ENCODE measurements at regions not wholly inside any gene's neighbourhood (a gene's known extent, or its start where the extent isn't known, plus 50 kb on each side); places are given as distances from the start of the nearest gene placed in this dataset.

DNA sequence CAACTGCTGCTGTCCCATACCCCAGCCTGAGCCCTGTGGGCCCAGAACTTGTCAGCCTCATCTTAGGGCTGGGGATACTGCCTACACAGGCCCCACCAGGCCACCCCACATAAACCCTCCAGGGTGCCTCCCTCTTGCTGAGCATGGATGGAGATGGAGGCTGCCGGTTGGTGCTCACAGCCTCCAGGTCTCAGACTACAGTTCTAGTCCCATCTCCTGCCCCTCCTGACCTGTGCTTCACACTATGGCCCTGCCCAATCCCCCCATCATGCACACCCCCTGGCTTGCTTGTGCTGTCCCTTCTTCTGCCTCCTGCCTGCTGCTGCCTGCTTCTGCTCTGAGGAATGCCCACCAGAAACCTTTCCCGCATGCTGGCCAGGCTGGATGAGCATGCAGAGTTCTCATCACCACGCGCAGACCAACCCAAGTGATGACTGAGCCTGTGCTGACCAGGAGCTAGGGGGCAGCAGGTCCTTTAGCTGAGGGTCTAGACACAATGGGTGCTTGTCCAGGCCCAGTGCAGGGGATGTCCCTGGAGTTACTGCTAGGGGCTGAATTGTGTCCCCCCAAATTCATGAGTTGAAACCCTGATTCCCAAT lies 138.4 kb upstream of the HS6ST1 start:
- no peak for TF ChIP-seq CTCF (IDR thresholded peaks at IDR 0.05; ENCODE audit: insufficient read depth, low read length)
- DNase-seq (ENCODE audit: low read depth) = no peak
- H3K4me3 ChIP-seq (ENCODE audit: low read depth, low read length) = no peak overlapping the region

- H3K4me3 ChIP-seq (ENCODE audit: low read depth, low read length) = no peak overlapping the region
- no peak for TF ChIP-seq CTCF (IDR thresholded peaks at IDR 0.05; ENCODE audit: insufficient read depth, low read length)
- DNase-seq (ENCODE audit: low read depth) = no peak
These were observed 139.0 kb upstream of the HS6ST1 start for GRCh38 chr2:128457716-128458115.

GRCh38 chr2:128458505-128458904 lies 139.8 kb upstream of the HS6ST1 start:
- DNase-seq (ENCODE audit: low read depth) = no peak
- H3K4me3 ChIP-seq (ENCODE audit: low read depth, low read length) = no peak overlapping the region
- TF ChIP-seq CTCF (IDR thresholded peaks at IDR 0.05; ENCODE audit: insufficient read depth, low read length) = no peak

GRCh38 chr2:128464456-128464855 lies 145.8 kb upstream of the HS6ST1 start:
- DNase-seq (ENCODE audit: low read depth) = no peak
- TF ChIP-seq CTCF (IDR thresholded peaks at IDR 0.05; ENCODE audit: insufficient read depth, low read length) = no peak
- H3K4me3 ChIP-seq (ENCODE audit: low read depth, low read length) = no peak overlapping the region

GRCh38 chr2:128465246-128466170 lies 146.8 kb upstream of the HS6ST1 start:
- TF ChIP-seq CTCF (IDR thresholded peaks at IDR 0.05; ENCODE audit: insufficient read depth, low read length) = no peak
- no peak for DNase-seq (ENCODE audit: low read depth)
- H3K4me3 ChIP-seq (ENCODE audit: low read depth, low read length) = no peak overlapping the region

DNA sequence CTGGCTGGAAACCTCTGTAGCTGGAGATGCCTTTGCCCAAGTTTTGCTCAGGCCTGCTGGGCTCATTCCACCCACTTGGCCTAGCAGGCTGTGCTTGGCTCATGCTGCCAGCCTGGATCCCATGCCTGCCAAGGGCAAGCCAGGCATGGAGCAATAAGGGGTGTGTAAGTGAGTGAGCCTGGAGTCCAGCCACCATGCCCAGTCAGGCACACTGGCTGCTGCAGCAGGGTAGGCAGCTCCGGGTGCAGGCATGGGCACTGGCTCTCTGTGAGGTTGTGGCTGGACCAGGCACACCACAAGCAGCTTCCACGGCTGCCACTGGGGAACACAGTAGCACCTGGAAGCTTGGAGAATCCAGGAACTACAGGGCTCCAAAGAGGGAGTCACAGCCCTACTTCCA lies 147.7 kb upstream of the HS6ST1 start:
- TF ChIP-seq CTCF (IDR thresholded peaks at IDR 0.05; ENCODE audit: insufficient read depth, low read length) = no peak
- DNase-seq (ENCODE audit: low read depth) = no peak
- H3K4me3 ChIP-seq (ENCODE audit: low read depth, low read length) = no peak overlapping the region

All from fibroblast of the aortic adventitia (primary cell).